IPS-NIHi11 (cell line): ENCODE measurements at regions not wholly inside any gene's neighbourhood (a gene's known extent, or its start where the extent isn't known, plus 50 kb on each side); places are given as distances from the start of the nearest gene placed in this dataset.
"Not testable (repeated sequence)": the region's sequence is repeated elsewhere in the genome, so short reads cannot be mapped to it uniquely, and the experiment has no call there.

ENCODE experiments used
- DNase-seq: peaks from one replicate; pipeline ENCODE4 v3.0.0; 2012; ENCODE audit warnings: mixed read lengths, low spot score

DNA sequence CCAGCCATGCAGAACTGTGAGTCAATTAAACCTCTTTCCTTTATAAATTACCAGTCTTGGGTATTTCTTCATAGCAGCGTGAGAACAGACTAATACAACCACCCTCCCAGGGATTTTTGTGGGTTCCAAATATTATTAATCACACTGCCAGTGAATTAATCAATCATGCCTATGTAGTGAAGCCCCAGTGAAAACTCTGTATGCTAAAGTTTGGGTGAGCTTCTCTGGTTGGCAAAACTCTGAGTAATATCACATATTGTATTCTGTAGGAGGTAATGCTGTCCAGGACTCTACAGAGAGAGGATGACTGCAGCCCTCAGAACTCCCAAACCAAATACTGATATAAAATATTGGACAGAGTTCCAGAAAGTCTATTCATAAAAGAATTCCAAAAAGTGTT, 216.9 kb downstream of the RPAP3 start:
- DNase-seq = no peak

DNA sequence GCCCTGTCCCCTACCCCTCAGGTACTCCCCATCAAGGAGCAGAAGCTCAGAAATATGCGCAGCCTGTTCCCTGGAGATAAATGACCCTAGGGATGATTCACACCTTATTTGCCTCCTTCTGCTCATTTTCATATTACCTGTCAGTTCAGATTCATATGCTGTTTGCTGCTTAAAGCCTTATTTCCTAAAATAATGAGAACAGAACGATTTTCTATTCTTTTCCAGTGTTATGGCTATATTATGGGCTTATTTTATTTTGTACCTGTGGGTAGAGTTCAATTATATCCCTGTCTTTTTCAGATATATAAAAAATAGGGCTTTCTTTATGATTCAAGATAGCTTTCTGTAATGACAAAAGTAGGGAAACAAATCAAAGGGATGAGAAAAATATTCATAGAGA, 224.8 kb downstream of the RPAP3 start:
- DNase-seq = no peak

DNA sequence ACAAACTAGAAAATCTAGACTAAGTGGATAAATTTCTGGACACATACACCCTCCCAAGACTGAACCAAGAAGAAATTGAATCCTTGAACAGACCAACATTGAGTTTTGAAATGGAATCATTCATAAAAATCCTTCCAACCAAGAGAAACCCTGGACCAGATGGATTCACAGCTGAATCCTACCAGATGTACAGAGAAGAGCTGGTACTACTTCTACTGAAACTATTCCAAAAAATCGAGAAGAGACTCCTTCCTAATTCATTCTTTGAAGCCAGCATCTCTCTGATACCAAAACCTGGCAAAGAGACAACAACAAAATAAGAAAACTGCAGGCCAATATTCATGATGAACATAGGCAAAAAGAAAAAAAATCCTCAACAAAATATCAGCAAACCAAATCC, 227.4 kb downstream of the RPAP3 start:
- no peak for DNase-seq

DNA sequence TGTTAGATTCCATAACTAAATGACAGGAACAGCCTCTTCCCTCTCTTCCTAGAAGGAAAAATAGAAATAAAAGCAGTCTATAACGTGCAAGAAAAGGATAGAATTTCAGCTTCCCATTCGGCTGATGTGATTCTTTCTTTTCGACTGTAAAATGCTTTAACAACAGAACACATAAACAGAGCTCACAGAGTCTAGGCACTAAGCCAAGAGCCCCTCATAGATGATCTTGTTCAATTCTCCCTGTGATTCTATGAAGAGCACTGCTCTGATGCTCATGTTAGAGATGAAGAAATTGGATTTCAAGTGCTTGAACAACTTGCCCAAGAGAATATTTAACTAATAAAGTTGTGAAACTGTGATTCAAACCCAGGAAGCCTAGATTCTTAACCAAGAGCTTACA, 232.7 kb downstream of the RPAP3 start:
- no peak for DNase-seq

DNA sequence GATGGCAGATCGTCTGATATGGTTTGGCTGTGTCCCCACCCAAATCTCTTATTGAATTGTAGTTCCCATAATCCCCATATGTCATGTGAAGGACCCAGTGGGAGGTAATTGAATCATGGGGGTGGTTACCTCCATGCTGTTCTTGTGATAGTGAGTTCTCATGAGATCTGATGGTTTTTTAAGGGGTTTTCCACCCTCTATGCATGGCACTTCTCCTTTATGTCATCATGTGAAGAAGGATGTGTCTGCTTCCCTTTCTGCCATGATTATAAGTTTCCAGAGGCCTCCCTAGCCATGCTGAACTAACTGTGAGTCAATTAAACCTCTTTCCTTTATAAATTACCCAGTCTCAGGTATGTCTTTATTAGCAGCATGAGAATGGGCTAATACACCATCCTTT, 235.5 kb downstream of the RPAP3 start:
- not testable (repeated sequence) for DNase-seq

DNA sequence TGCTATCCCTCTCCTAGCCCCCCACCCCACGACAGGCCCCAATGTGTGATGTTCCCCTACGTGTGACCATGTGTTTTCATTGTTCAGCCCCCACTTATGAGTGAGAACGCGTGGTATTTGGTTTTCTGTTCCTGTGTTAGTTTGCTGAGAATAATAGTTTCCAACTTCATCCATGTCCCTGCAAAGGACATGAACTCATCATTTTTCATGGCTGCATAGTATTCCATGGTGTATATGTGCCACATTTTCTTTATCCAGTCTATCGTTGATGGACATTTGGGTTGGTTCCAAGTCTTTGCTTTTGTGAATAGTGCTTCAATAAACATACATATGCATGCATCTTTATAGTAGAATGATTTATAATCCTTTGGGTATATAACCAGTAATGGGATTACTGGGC, 241.9 kb downstream of the RPAP3 start:
- DNase-seq = not testable (repeated sequence)

DNA sequence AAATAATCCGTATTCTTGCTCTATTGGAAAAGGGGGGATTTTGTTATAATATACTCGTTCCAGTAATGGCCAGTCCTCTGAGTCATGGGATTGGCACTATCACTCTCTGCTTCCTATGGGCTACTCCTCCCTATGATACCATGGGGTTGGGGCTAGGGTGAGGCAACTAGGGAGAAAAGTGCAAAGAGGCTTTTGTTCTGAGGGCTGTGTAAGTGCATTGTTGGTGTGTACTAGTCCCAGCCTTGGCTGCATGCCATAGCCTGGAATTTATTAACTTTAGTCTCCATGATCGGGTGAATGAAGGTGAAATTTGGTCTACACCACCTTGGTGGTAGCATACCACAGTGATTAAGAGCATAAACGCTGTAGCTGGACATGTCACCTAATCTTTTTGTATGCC, 247.6 kb downstream of the RPAP3 start:
- no peak for DNase-seq

DNA sequence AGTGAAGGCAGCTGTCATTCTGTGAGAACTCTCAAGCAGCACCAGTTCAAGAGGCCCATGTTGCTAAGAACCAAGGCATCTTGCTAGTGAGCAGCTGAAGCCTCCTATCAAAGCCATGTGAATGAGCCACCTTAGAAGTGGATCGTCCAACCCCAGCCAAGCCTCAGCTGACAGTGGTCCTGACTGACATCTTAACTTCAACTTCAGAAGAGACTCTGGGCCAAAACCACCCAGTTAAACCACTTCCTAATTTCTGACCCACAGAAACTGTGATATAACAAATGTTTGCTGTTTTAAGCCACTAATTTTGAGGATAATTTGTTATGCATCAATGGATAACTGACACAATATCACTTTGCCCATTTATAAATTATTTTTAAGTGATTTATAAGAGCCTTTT, 256.0 kb downstream of the RPAP3 start:
- no peak for DNase-seq

DNA sequence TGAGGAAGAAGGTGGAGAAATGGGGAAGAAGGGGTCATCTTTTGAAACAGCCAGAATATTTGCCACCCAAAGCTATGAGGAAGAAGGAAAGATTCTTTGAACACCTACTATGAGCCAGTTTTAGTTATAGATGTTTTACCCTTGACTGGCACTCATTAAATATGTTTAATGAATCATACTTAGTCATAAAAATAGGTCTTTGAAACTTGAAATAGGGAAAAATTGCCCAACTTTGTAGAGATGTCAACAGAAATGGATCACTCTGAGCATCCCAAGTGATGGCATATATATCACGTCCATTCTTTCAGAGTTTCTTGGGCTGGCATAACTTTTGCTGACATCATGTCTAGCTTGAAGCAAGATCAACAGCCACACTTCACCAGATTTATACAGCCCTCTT, 263.5 kb downstream of the RPAP3 start:
- no peak for DNase-seq

DNA sequence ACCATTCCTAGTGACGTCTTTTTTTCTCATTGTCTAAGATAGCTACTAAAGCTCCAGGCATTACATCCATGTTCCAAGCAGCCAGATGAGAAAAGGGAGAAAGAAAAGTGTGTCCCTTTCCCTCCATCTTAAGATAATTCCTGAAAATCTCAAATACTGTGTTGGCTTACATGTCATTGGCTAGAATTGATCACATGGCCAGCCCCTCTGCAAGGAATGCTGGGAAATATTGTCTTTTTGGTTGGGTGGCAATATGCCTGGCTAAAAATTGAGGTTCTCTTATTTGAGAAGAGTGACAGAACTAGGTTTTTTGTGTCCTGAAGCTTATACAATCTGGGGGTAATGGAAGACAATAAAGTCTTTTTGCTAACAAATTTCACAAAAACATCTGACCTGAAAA, 264.3 kb downstream of the RPAP3 start:
- no peak for DNase-seq

DNA sequence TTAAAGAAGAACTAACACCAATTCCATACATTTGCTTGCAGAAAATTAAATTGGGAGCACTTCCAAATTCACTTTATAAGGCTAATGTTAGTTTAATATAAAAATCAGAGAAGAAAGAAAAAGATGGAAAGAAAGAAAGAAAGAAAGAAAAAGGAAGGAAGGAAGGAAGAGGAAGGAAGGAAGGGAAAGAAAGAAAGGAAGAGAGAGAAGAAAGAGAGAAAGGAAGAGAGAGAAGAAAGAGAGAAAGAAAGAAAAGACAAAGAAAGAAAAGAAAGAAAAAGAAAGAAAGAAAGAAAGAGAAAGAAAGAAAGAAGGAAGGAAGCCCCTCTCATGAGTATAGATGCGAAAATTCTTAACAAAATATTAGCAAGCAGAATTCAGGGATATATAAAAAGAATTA, 267.7 kb downstream of the RPAP3 start:
- no peak for DNase-seq

DNA sequence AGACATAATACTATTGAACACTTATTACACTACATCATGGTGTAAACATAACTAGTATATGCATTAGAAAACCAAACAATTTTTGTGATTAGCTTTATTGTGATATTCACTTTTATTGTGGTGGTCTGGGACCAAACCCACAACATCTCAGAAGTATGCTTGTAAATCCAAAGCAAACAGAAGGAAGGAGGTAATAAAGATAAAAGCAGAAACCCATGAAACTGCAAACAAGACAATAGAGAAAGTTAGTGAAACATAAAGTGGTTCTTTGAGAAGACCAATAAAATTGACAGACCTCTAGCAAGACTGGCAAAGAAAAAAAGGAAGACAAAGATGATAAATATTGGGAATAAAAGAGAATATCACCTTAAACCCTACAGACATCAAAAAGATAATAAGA, 268.3 kb downstream of the RPAP3 start:
- DNase-seq = no peak

DNA sequence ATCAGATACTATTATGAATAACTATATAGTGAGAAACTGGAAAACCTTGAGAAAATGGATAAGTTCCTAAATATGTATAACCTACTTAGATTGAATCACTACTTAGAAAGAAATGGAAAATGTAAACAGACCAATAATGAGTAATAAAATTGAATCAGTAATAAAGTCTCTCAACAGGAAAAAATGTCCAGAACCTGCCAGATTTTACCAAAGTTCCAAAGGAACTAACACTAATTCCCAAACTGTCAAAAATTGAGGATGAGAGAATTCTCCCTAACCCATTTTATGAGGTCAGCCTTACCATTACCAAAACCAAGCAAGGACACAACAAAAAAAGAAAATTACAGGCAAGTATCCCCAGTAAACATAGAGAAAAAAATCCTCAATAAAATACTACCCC, 272.0 kb downstream of the RPAP3 start:
- no peak for DNase-seq

DNA sequence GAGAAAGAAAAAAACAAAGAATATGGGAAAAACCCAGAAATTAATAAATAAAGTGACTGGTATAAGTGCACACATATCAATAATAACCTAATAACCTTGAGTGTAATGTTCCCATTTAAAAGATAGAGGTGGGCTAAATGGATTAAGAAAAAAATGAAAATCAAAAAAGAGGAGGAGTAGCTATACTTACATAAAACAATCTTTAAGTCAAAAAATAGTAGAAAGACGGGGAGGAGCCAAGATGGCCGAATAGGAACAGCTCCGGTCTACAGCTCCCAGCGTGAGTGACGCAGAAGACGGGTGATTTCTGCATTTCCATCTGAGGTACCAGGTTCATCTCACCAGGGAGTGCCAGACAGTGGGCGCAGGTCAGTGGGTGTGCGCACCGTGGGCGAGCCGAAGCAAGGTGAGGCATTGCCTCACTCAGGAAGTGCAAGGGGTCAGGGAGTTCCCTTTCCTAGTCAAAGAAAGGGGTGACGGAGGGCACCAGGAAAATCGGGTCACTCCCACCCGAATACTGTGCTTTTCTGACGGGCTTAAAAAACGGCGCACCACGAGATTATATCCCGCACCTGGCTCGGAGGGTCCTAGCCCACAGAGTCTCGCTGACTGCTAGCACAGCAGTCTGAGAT, 279.0 kb downstream of the RPAP3 start:
- not testable (repeated sequence) for DNase-seq

DNA sequence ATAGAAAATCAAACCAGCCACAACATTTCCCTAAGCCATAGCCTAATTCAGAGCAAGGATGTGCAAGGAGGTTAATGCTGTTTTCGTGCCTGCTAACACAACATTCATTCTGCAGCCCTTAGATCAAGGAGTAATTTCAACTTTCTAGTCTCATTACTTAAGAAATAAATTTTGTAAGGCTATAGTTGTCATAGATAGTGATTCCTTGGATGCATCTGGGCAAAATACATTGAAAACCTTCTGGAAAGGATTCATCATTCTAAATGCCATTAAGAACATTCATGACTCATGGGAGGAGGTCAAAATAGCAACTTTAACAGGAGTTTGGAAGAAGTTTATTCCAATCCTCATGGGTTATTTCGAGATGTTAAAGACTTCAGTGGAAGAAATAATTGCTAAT, 283.2 kb downstream of the RPAP3 start:
- no peak for DNase-seq

DNA sequence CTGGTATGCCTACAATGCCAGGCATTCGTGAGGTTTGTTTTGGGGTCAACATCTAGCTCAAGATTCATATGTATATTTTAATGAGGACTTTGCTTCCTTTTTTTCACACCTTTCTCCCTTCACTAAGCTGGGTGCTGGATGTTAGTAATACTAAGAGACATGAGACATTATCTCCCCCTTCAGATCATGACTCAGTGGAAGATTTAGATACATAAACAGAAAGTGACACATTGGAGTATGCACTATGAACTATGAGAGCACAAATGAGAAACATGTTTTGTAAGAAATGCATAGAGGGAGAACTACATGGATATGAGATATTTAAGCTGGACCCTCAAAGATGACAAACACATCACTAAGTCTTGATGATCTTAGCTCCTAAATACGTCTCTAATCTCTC, 286.3 kb downstream of the RPAP3 start:
- DNase-seq = no peak

DNA sequence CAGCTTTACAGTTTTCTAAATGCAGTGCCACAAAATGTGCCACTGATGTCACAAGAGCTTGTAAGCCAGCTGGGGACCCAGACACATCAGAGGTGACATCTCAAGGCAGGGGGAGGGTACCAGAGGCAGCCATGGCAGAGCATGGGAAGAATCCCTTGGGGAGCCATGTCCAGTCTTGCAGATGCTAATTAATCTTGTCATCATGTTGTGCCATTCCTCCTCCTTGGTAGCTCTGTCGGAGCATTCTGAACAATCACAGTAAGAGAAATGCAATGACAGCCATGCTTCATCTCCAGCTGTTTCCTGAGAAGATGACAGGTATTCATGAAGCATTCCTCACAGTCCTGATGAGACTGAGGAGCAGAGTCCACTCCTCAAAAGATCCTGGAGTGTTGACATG, 287.9 kb downstream of the RPAP3 start:
- no peak for DNase-seq

DNA sequence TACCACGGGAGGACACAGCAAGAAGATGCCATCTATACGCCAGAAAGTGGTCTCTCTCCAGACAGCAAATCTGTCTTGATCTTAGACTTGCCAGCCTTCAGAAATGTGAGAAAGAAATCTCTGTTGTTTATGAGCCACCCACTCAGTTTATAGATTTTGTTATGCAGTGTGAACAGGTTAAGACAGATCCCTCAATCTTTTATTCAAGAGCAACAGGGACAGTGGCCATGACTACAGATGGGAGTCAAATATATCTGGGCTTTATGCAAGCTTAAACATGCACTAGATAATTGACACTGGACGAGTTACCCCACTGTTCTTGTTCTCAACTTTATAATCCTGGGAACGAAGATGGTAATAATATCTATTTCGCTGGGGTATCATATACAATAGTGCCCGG, 288.7 kb downstream of the RPAP3 start:
- DNase-seq = no peak

DNA sequence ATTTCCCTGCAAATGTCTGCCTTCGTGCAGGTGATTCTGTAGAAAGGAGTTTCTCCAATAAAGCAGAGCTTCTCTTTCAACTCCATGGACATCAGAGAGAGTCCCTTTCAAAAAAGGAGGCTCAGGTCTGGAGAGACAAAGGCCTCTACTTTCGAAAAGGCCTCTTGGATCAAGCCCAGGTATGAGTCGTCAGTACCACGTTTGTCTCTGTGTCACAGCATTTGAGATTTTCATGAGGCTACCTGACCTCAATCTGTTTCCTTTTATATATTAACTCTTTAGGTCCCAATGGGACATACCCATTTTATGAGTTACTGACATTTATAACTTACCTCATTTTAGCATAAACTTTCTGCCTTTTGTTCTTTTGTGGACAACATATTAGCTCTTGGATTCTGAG, 290.8 kb downstream of the RPAP3 start:
- DNase-seq = no peak

DNA sequence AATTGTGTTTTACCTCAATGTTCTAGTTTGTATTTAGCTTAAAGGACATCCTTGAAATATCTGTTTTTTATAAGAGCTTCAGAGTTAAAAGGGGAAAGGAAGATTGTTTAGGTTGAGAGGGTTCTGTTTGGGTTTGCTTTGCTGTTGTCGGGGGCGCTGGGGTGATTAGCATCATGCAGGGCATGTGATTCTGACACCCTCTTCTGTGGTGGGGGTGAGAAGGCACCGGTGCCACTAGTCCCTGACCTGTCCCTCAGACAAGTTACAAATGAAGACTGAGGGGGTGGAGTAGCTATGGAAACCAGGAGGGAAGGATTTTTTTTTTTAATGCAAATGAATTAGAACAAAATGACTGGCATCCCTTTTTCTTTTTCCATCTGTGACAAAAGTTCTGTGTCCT, 291.3 kb downstream of the RPAP3 start:
- DNase-seq = no peak

DNA sequence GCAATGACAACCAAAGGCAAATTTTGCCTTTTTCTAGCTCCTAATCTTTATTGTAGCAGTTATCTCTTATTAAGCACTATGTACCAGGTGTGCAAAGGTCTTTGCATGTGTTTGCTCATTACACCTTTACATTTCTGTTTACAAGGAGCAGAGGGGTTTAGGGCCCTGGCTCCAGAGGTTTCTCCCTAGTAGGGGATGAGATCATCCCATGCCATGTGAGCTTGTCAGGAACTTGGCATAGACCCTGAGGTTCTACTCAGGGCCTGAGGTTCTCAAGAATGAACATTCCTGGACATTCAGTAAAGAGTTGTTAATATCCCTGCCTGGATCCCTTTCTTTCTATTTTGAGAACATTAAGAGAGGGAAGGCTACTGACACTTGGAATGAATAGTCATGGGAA, 292.0 kb downstream of the RPAP3 start:
- no peak for DNase-seq

DNA sequence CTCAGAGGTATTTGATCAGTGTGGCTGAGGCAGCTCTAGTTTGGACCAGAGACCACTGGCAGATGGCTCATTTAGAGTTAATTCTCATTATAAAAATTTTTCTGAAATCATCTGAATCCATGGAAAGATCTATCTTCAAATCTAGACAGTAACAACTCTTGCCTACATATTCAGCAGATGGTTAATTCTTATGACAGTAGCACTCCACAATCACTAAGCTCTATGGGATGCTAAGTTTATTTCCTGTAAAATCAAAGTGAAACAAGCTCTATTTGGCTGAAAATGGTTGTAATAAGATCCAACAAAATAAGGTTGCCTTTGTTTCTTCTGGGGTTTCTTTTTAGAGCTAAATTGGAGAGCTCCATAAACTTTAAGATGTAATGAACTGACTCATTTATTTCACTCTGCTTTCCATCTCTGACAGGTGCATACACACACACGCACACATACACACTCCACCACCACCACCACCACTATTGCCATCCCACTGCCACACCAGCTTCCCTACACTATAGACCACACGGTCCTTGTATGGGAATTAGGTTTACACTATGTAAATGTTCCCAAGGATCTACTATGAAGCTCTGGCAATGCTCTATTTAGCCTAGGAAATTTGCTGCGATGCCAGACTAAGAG, 293.1 kb downstream of the RPAP3 start:
- DNase-seq = no peak

DNA sequence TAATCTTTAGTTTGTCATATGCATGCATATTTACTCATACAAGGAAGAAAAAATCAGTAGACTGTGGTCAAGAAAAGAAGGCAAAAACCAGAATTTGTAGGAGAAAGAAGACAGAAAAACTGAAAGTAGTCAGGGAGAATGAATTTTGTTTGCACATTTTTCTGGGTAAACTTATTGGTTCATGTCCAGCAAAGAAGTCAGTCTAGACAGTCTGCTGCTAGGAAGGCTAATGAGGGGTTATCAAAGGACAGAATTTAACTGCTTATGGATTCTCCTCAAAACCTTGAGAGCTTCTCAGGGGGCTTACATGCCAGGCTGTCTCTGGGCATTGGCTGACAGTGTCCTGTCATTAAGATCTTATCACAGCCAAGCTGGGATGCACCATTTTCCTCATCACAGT, 293.9 kb downstream of the RPAP3 start:
- DNase-seq = no peak

DNA sequence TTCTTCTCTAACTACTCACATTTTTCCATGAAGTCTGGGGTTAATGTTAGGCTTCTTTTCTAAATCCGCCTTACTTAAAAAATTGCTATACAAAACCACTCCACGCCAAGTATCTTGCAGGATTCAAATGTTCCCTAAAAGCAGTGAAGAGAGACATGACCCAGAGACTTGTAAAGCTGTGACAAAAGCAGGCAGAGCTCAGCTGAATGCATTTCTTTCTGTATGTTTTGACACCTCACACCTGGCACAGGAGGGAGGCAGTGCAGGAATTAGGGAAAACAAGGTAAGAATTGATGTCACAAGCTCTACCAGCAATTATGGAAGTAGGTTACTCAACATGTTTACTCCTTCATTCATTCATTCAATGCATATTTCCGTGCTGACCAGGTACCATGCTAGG, 295.0 kb downstream of the RPAP3 start:
- no peak for DNase-seq
